Fibroblast of lung (primary cell): ENCODE measurements at regions not wholly inside any gene's neighbourhood (a gene's known extent, or its start where the extent isn't known, plus 50 kb on each side); places are given as distances from the start of the nearest gene placed in this dataset.
"Not testable (repeated sequence)": the region's sequence is repeated elsewhere in the genome, so short reads cannot be mapped to it uniquely, and the experiment has no call there.

Source experiments
- DNase-seq, 2 donors: peaks; one replicate each; pipeline versions ENCODE4 v3.0.0 to v3.0.0-alpha.2; 2010; ENCODE audit warnings: low read depth in 2 of 2
- H2AFZ ChIP-seq: 2 replicates; pipeline ENCODE4 v1.5.1; 2012; ENCODE audit warnings: low read length, control low read depth, inconsistent platforms
- H3K27ac ChIP-seq: 2 replicates; pipeline ENCODE4 v1.5.1; 2011; ENCODE audit warnings: low read length, control low read depth; ENCODE audit not compliant: insufficient read depth
- H3K27me3 ChIP-seq: 2 replicates; pipeline ENCODE4 v1.5.1; 2011; ENCODE audit warnings: mild to moderate bottlenecking, low read length; ENCODE audit not compliant: control insufficient read depth, insufficient read depth
- H3K36me3 ChIP-seq: 2 replicates; pipeline ENCODE4 v1.5.1; 2011; ENCODE audit warnings: low read length; ENCODE audit not compliant: control insufficient read depth, insufficient read depth
- H3K4me1 ChIP-seq: 2 replicates; pipeline ENCODE4 v1.5.1; 2011; ENCODE audit warnings: low read length; ENCODE audit not compliant: control insufficient read depth, insufficient read depth; ENCODE audit errors: extremely low read depth
- H3K4me2 ChIP-seq: 2 replicates; pipeline ENCODE4 v1.5.1; 2011; ENCODE audit warnings: low read length, control low read depth; ENCODE audit not compliant: insufficient read depth; ENCODE audit errors: extremely low read depth
- H3K4me3 ChIP-seq, 4 experiments: fragments of 200-600 bp in 1 of 4; sonication (generic) in 1 of 4; replicated peaks in 1 of 4; 2 replicates each; pipeline ENCODE4 v1.5.1; 2011 to 2016; ENCODE audit warnings: low read length in 4 of 4, low read depth in 3 of 4, mild to moderate bottlenecking in 3 of 4, control low read depth in 2 of 4, inconsistent platforms in 1 of 4, mixed read lengths in 1 of 4; ENCODE audit not compliant: insufficient read depth in 1 of 4; ENCODE audit errors: control extremely low read depth in 1 of 4
- H3K79me2 ChIP-seq: 2 replicates; pipeline ENCODE4 v1.5.1; 2012; ENCODE audit warnings: mild to moderate bottlenecking, low read length, inconsistent platforms; ENCODE audit not compliant: control insufficient read depth, insufficient read depth
- H3K9ac ChIP-seq: 2 replicates; pipeline ENCODE4 v1.5.1; 2011; ENCODE audit warnings: mild to moderate bottlenecking, low read length, control low read depth; ENCODE audit not compliant: insufficient read depth
- H3K9me3 ChIP-seq: 2 replicates; pipeline ENCODE4 v1.5.1; 2012; ENCODE audit warnings: low read depth, low read length; ENCODE audit not compliant: control insufficient read depth, insufficient read depth
- H4K20me1 ChIP-seq: 2 replicates; pipeline ENCODE4 v1.5.1; 2011; ENCODE audit warnings: low read length; ENCODE audit not compliant: control insufficient read depth, insufficient read depth; ENCODE audit errors: extremely low read depth
- CTCF ChIP-seq, 2 donors: IDR thresholded peaks in 1 of 2; conservative IDR thresholded peaks in 1 of 2; 1 replicate in 1 of 2; 2 replicates in 1 of 2; pipeline ENCODE4 v1.5.1; 2011 to 2012; ENCODE audit warnings: low read length in 2 of 2, control low read depth in 1 of 2, inconsistent platforms in 1 of 2, low read depth in 1 of 2, mild to moderate bottlenecking in 1 of 2
- EZH2 ChIP-seq: IDR thresholded peaks from 2 replicates; pipeline ENCODE4 v1.5.1; 2012; ENCODE audit warnings: low read length, control low read depth, mild to moderate bottlenecking; ENCODE audit errors: missing control alignments

- Histone ChIP-seq H3K4me3 (no peak overlapping the region), H3K79me2 (no peaks in the 10 kb centered on the region), H4K20me1 (no peaks in the 10 kb centered on the region), H3K4me2 (no peak overlapping the region), H2AFZ (no peak overlapping the region), H3K9me3 (no peaks in the 10 kb centered on the region), H3K27ac (no peak overlapping the region), H3K9ac (no peak overlapping the region), H3K36me3 (no peaks in the 10 kb centered on the region), H3K4me1 (no peaks in the 10 kb centered on the region), H3K27me3 (no peaks in the 10 kb centered on the region)
- TF ChIP-seq EZH2 = no peak
- TF ChIP-seq CTCF (conservative IDR thresholded peaks at IDR 0.05 in 1 of 2, IDR thresholded peaks at IDR 0.05 in 1 of 2; ENCODE audit: low read depth in 1 of 2, low read length in 2 of 2) = no peak
- DNase-seq = peak in 1 of 2 donors; percentile 3
Measured at GRCh38 chrX:115978068-115978467, 192.5 kb upstream of the AGTR2 start.

- not testable (repeated sequence) for H3K4me1 ChIP-seq, H3K9me3 ChIP-seq, H3K27ac ChIP-seq, H3K4me2 ChIP-seq, H3K36me3 ChIP-seq, H4K20me1 ChIP-seq, H3K79me2 ChIP-seq, H3K27me3 ChIP-seq, H3K4me3 ChIP-seq, H3K9ac ChIP-seq, DNase-seq, H2AFZ ChIP-seq
Measured at GRCh38 chrX:115983148-115983547, 187.4 kb upstream of the AGTR2 start.

- H3K27ac ChIP-seq, H4K20me1 ChIP-seq, H3K4me2 ChIP-seq, H3K4me3 ChIP-seq, H2AFZ ChIP-seq, H3K9ac ChIP-seq, DNase-seq, H3K9me3 ChIP-seq, H3K27me3 ChIP-seq, H3K36me3 ChIP-seq, H3K4me1 ChIP-seq, H3K79me2 ChIP-seq: not testable (repeated sequence)
Measured at GRCh38 chrX:115987464-115987863, 183.1 kb upstream of the AGTR2 start.

GRCh38 chrX:115988825-115989224, 181.7 kb upstream of the AGTR2 start:
- no peak for TF ChIP-seq CTCF (conservative IDR thresholded peaks at IDR 0.05 in 1 of 2, IDR thresholded peaks at IDR 0.05 in 1 of 2; ENCODE audit: low read depth in 1 of 2, low read length in 2 of 2)
- no peak for TF ChIP-seq EZH2
- Histone ChIP-seq H3K79me2 (no peaks in the 10 kb centered on the region), H3K4me1 (no peaks in the 10 kb centered on the region), H3K9me3 (no peaks in the 10 kb centered on the region), H3K4me3 (no peak overlapping the region), H3K27ac (no peak overlapping the region), H3K4me2 (no peak overlapping the region), H4K20me1 (no peaks in the 10 kb centered on the region), H3K36me3 (no peaks in the 10 kb centered on the region), H3K27me3 (no peaks in the 10 kb centered on the region), H3K9ac (no peak overlapping the region), H2AFZ (no peak overlapping the region)
- DNase-seq = peak in 1 of 2 donors; percentile 1
